WTC11 (cell line): ENCODE measurements at regions not wholly inside any gene's neighbourhood (a gene's known extent, or its start where the extent isn't known, plus 50 kb on each side); places are given as distances from the start of the nearest gene placed in this dataset.

Experiments used
- ATAC-seq: fragments of 200-7000 bp; cut with Tn5 transposase; 2 replicates; pipeline ENCODE4 v1.10.0; 2021; ENCODE audit warnings: mild to moderate bottlenecking, moderate library complexity
- CTCF ChIA-PET: fragments of 300-600 bp; sonication (Branson Sonifier 250); formaldehyde crosslinking; loops from one replicate; lab custom pipeline; 2021; ENCODE audit warnings: antibody characterized with exemption; lab: Charles Lee
- POLR2A ChIA-PET: fragments of 350-600 bp; sonication (Branson Sonifier 250); formaldehyde crosslinking; loops from one replicate; lab custom pipeline; 2021; ENCODE audit warnings: antibody characterized with exemption; lab: Charles Lee
- DNase-seq: peaks from one replicate; pipeline ENCODE4 v3.0.0; 2021; ENCODE audit warnings: low spot score
- H3K27ac Mint-ChIP-seq: 2 replicates; pipeline ENCODE4 v1.8.0; 2021; ENCODE audit warnings: mixed read lengths
- H3K27me3 Mint-ChIP-seq: 2 replicates; pipeline ENCODE4 v1.8.0; 2021; ENCODE audit warnings: low read depth, mild to moderate bottlenecking, moderate library complexity, mixed read lengths
- H3K36me3 Mint-ChIP-seq: 2 replicates; pipeline ENCODE4 v1.8.0; 2021; ENCODE audit warnings: mixed read lengths
- H3K4me1 Mint-ChIP-seq: 2 replicates; pipeline ENCODE4 v1.8.0; 2022; ENCODE audit warnings: mixed read lengths
- H3K4me3 Mint-ChIP-seq: 2 replicates; pipeline ENCODE4 v1.8.0; 2021; ENCODE audit warnings: mild to moderate bottlenecking, moderate library complexity, mixed read lengths
- H3K9me3 Mint-ChIP-seq: 2 replicates; pipeline ENCODE4 v1.8.0; 2021; ENCODE audit warnings: mixed read lengths
- ATF6 ChIP-seq: sonication (generic); formaldehyde crosslinking; IDR thresholded peaks from 2 replicates; pipeline ENCODE4 v1.8.1; 2023; ENCODE audit warnings: mild to moderate bottlenecking, missing genetic modification reagents
- ELF4 ChIP-seq: sonication (generic); formaldehyde crosslinking; IDR thresholded peaks from 2 replicates; pipeline ENCODE4 v1.8.1; 2022; ENCODE audit warnings: low read depth, mild to moderate bottlenecking, moderate library complexity, missing genetic modification reagents
- EMX1 ChIP-seq: fragments of 250-450 bp; sonication (Bioruptor Pico); IDR thresholded peaks from 2 replicates; pipeline ENCODE4 v1.8.0; 2021; ENCODE audit warnings: mild to moderate bottlenecking
- ERG ChIP-seq: fragments of 250-450 bp; sonication (Bioruptor Pico); IDR thresholded peaks from 2 replicates; pipeline ENCODE4 v1.8.0; 2021; ENCODE audit warnings: mild to moderate bottlenecking
- ETV6 ChIP-seq: sonication (generic); formaldehyde crosslinking; IDR thresholded peaks from 2 replicates; pipeline ENCODE4 v1.8.1; 2022; ENCODE audit warnings: mild to moderate bottlenecking, missing genetic modification reagents
- GABPB1 ChIP-seq: sonication (generic); formaldehyde crosslinking; IDR thresholded peaks from 2 replicates; pipeline ENCODE4 v1.8.1; 2023; ENCODE audit warnings: mild to moderate bottlenecking, missing genetic modification reagents
- IRF1 ChIP-seq: sonication (generic); formaldehyde crosslinking; IDR thresholded peaks from 2 replicates; pipeline ENCODE4 v1.8.0; 2023; ENCODE audit warnings: missing genetic modification reagents
- IRF2 ChIP-seq: sonication (generic); formaldehyde crosslinking; IDR thresholded peaks from 2 replicates; pipeline ENCODE4 v1.8.0; 2022; ENCODE audit warnings: low read depth, missing genetic modification reagents, borderline replicate concordance
- MLX ChIP-seq: sonication (generic); formaldehyde crosslinking; IDR thresholded peaks from 2 replicates; pipeline ENCODE4 v1.8.1; 2023; ENCODE audit warnings: mild to moderate bottlenecking, missing genetic modification reagents, moderate library complexity
- MXD4 ChIP-seq: fragments of 250-450 bp; sonication (Bioruptor Pico); IDR thresholded peaks from 2 replicates; pipeline ENCODE4 v1.8.0; 2021; ENCODE audit warnings: mild to moderate bottlenecking, moderate library complexity, borderline replicate concordance
- PRRX2 ChIP-seq: fragments of 250-450 bp; sonication (Bioruptor Pico); IDR thresholded peaks from 2 replicates; pipeline ENCODE4 v1.8.0; 2021; ENCODE audit warnings: mild to moderate bottlenecking
- RELA ChIP-seq: sonication (generic); formaldehyde crosslinking; IDR thresholded peaks from 2 replicates; pipeline ENCODE4 v1.8.1; 2022; ENCODE audit warnings: missing genetic modification reagents, mild to moderate bottlenecking, borderline replicate concordance
- SOX15 ChIP-seq: fragments of 250-450 bp; sonication (Bioruptor Pico); IDR thresholded peaks from 2 replicates; pipeline ENCODE4 v1.9.0; 2021; ENCODE audit warnings: mild to moderate bottlenecking
- SP1 ChIP-seq: sonication (generic); formaldehyde crosslinking; conservative IDR thresholded peaks from 2 replicates; pipeline ENCODE4 v1.8.1; 2022; ENCODE audit warnings: missing genetic modification reagents
- TP53 ChIP-seq: sonication (generic); formaldehyde crosslinking; IDR thresholded peaks from 2 replicates; pipeline ENCODE4 v1.8.1; 2023; ENCODE audit warnings: mild to moderate bottlenecking, missing genetic modification reagents
- ZNF138 ChIP-seq: sonication (generic); formaldehyde crosslinking; conservative IDR thresholded peaks from 2 replicates; pipeline ENCODE4 v1.8.1; 2022; ENCODE audit warnings: mild to moderate bottlenecking, moderate library complexity, missing genetic modification reagents
- ZNF317 ChIP-seq: sonication (generic); formaldehyde crosslinking; IDR thresholded peaks from 2 replicates; pipeline ENCODE4 v1.8.1; 2023; ENCODE audit warnings: low read depth, mild to moderate bottlenecking, moderate library complexity, missing genetic modification reagents, borderline replicate concordance
- ZNF416 ChIP-seq: fragments of 250-450 bp; sonication (Bioruptor Pico); IDR thresholded peaks from 2 replicates; pipeline ENCODE4 v1.9.0; 2021; ENCODE audit warnings: mild to moderate bottlenecking, inconsistent platforms
- ZNF532 ChIP-seq: fragments of 250-450 bp; sonication (Bioruptor Pico); IDR thresholded peaks from 2 replicates; pipeline ENCODE4 v1.9.0; 2021; ENCODE audit warnings: mild to moderate bottlenecking, borderline replicate concordance
- ZSCAN18 ChIP-seq: fragments of 250-450 bp; sonication (Bioruptor Pico); IDR thresholded peaks from 2 replicates; pipeline ENCODE4 v2.1.2; 2022; ENCODE audit warnings: mild to moderate bottlenecking, moderate library complexity

- TF ChIP-seq ETV6 (no peak), ZNF532 (CRISPR knock-in tag) (no peak), ATF6 (CRISPR knock-in tag) (no peak)
Measured at GRCh38 chr3:144362126-144362525, 390.5 kb downstream of the DIPK2A start (continued).

GRCh38 chr3:144363856-144364255 lies 392.2 kb downstream of the DIPK2A start:
- Mint-ChIP-seq H3K4me3 (no peak overlapping the region), H3K4me1 (no peaks in the 10 kb centered on the region), H3K27ac (no peak overlapping the region), H3K9me3 (peaks cover 35% of the 10 kb centered on the region), H3K36me3 (peaks cover 27% of the 10 kb centered on the region), H3K27me3 (no peaks in the 10 kb centered on the region; the same call in 1 of the 2 replicates)
- POLR2A ChIA-PET = interaction anchor here (0.7 kb wide), 1 partner anchor 392 kb away, joined by 3 read pairs; the partner anchor contains the start of gene DIPK2A
- ATAC-seq = no peak
- CTCF ChIA-PET = no interaction called here
- DNase-seq = no peak
- TF ChIP-seq ZNF138 (CRISPR knock-in tag) (no peak), RELA (CRISPR knock-in tag) (no peak), TP53 (CRISPR knock-in tag) (no peak), PRRX2 (CRISPR knock-in tag) (no peak), IRF2 (CRISPR knock-in tag) (no peak), ERG (CRISPR knock-in tag) (no peak), IRF1 (no peak), EMX1 (CRISPR knock-in tag) (no peak), SP1 (CRISPR knock-in tag) (no peak), MXD4 (CRISPR knock-in tag) (no peak), GABPB1 (CRISPR knock-in tag) (no peak), MLX (CRISPR knock-in tag) (no peak), ZNF416 (CRISPR knock-in tag) (no peak), ZSCAN18 (CRISPR knock-in tag) (no peak), ZNF317 (CRISPR knock-in tag) (no peak), ELF4 (CRISPR knock-in tag) (no peak), ETV6 (no peak), SOX15 (CRISPR knock-in tag) (no peak)
